ENCODE measurements at regions not wholly inside any gene's neighbourhood (a gene's known extent, or its start where the extent isn't known, plus 50 kb on each side); places are given as distances from the start of the nearest gene placed in this dataset.

GRCh38 chr10:108462005-108462404 is 1297.5 kb upstream of the SORCS1 start:
- H3K4me3 ChIP-seq (ENCODE audit: low read depth, low read length), result no peak overlapping the region
- DNase-seq (ENCODE audit: low read depth), result no peak
- no peak for TF ChIP-seq CTCF (conservative IDR thresholded peaks at IDR 0.05; ENCODE audit: low read depth, low read length)

GRCh38 chr10:108454793-108455192 is 1290.3 kb upstream of the SORCS1 start:
- no peak for TF ChIP-seq CTCF (conservative IDR thresholded peaks at IDR 0.05; ENCODE audit: low read depth, low read length)
- DNase-seq (ENCODE audit: low read depth), result no peak

GRCh38 chr10:108454224-108454623 is 1289.7 kb upstream of the SORCS1 start:
- no peak for TF ChIP-seq CTCF (conservative IDR thresholded peaks at IDR 0.05; ENCODE audit: low read depth, low read length)
- DNase-seq (ENCODE audit: low read depth), result no peak
- no peak overlapping the region for H3K4me3 ChIP-seq (ENCODE audit: low read depth, low read length)

More at GRCh38 chr10:108454793-108455192, 1290.3 kb upstream of the SORCS1 start:
- H3K4me3 ChIP-seq (ENCODE audit: low read depth, low read length), result no peak overlapping the region

- no peak overlapping the region for H3K4me3 ChIP-seq (ENCODE audit: low read depth, low read length)
- TF ChIP-seq CTCF (conservative IDR thresholded peaks at IDR 0.05; ENCODE audit: low read depth, low read length), result no peak
- DNase-seq (ENCODE audit: low read depth), result no peak
Measured at GRCh38 chr10:108453166-108453565, 1288.7 kb upstream of the SORCS1 start.

GRCh38 chr10:108452533-108452932 is 1288.0 kb upstream of the SORCS1 start:
- DNase-seq (ENCODE audit: low read depth), result no peak
- TF ChIP-seq CTCF (conservative IDR thresholded peaks at IDR 0.05; ENCODE audit: low read depth, low read length), result no peak

GRCh38 chr10:108450280-108450679 is 1285.8 kb upstream of the SORCS1 start:
- no peak for DNase-seq (ENCODE audit: low read depth)
- H3K4me3 ChIP-seq (ENCODE audit: low read depth, low read length), result no peak overlapping the region
- TF ChIP-seq CTCF (conservative IDR thresholded peaks at IDR 0.05; ENCODE audit: low read depth, low read length), result no peak

More at GRCh38 chr10:108452533-108452932, 1288.0 kb upstream of the SORCS1 start:
- H3K4me3 ChIP-seq (ENCODE audit: low read depth, low read length), result no peak overlapping the region

GRCh38 chr10:108445746-108446145 is 1281.2 kb upstream of the SORCS1 start:
- TF ChIP-seq CTCF (conservative IDR thresholded peaks at IDR 0.05; ENCODE audit: low read depth, low read length), result no peak
- no peak for DNase-seq (ENCODE audit: low read depth)

More at GRCh38 chr10:108445746-108446145, 1281.2 kb upstream of the SORCS1 start:
- H3K4me3 ChIP-seq (ENCODE audit: low read depth, low read length), result no peak overlapping the region
